ENCODE measurements at regions not wholly inside any gene's neighbourhood (a gene's known extent, or its start where the extent isn't known, plus 50 kb on each side); places are given as distances from the start of the nearest gene placed in this dataset.
A peak's percentile ranks its signal among the peaks of the same experiment; 100 is the strongest.

GRCh38 chr1:59089922-59090457 lies 206.9 kb upstream of the FGGY start:
- DNase-seq (ENCODE audit: low read depth): no peak
- H3K4me3 ChIP-seq (ENCODE audit: low read depth, low read length): no peak overlapping the region

- no peak overlapping the region for H3K4me3 ChIP-seq (ENCODE audit: low read depth, low read length)
- DNase-seq (ENCODE audit: low read depth): no peak
These were observed 204.8 kb upstream of the FGGY start for GRCh38 chr1:59092126-59092525.

GRCh38 chr1:59094001-59094400 lies 202.9 kb upstream of the FGGY start:
- no peak overlapping the region for H3K4me3 ChIP-seq (ENCODE audit: low read depth, low read length)
- DNase-seq (ENCODE audit: low read depth): no peak

GRCh38 chr1:59096501-59096900 lies 200.4 kb upstream of the FGGY start:
- H3K4me3 ChIP-seq (ENCODE audit: low read depth, low read length): no peak overlapping the region
- no peak for DNase-seq (ENCODE audit: low read depth)

- DNase-seq (ENCODE audit: low read depth): no peak
- no peak overlapping the region for H3K4me3 ChIP-seq (ENCODE audit: low read depth, low read length)
These were observed 198.2 kb upstream of the FGGY start for GRCh38 chr1:59098655-59099054.

- no peak overlapping the region for H3K4me3 ChIP-seq (ENCODE audit: low read depth, low read length)
- DNase-seq (ENCODE audit: low read depth): no peak
These were observed 196.1 kb upstream of the FGGY start for GRCh38 chr1:59100708-59101374.

GRCh38 chr1:59101518-59101917 lies 195.4 kb upstream of the FGGY start:
- no peak for DNase-seq (ENCODE audit: low read depth)
- H3K4me3 ChIP-seq (ENCODE audit: low read depth, low read length): no peak overlapping the region

- no peak for DNase-seq (ENCODE audit: low read depth)
- H3K4me3 ChIP-seq (ENCODE audit: low read depth, low read length): no peak overlapping the region
These were observed 193.4 kb upstream of the FGGY start for GRCh38 chr1:59103457-59103856.

GRCh38 chr1:59104191-59104760 lies 192.6 kb upstream of the FGGY start:
- DNase-seq (ENCODE audit: low read depth): no peak
- no peak overlapping the region for H3K4me3 ChIP-seq (ENCODE audit: low read depth, low read length)

- peak; percentile 43 for DNase-seq (ENCODE audit: low read depth)
- H3K4me3 ChIP-seq (ENCODE audit: low read depth, low read length): no peak overlapping the region
These were observed 191.1 kb upstream of the FGGY start for GRCh38 chr1:59105548-59106507.

GRCh38 chr1:59107516-59107915 lies 189.4 kb upstream of the FGGY start:
- DNase-seq (ENCODE audit: low read depth): no peak
- no peak overlapping the region for H3K4me3 ChIP-seq (ENCODE audit: low read depth, low read length)

GRCh38 chr1:59107916-59108315 lies 189.0 kb upstream of the FGGY start:
- DNase-seq (ENCODE audit: low read depth): no peak
- no peak overlapping the region for H3K4me3 ChIP-seq (ENCODE audit: low read depth, low read length)

- no peak for DNase-seq (ENCODE audit: low read depth)
- H3K4me3 ChIP-seq (ENCODE audit: low read depth, low read length): no peak overlapping the region
These were observed 188.2 kb upstream of the FGGY start for GRCh38 chr1:59108481-59109317.

GRCh38 chr1:59110271-59110670 lies 186.6 kb upstream of the FGGY start:
- H3K4me3 ChIP-seq (ENCODE audit: low read depth, low read length): no peak overlapping the region
- DNase-seq (ENCODE audit: low read depth): no peak

- no peak for DNase-seq (ENCODE audit: low read depth)
- no peak overlapping the region for H3K4me3 ChIP-seq (ENCODE audit: low read depth, low read length)
These were observed 182.9 kb upstream of the FGGY start for GRCh38 chr1:59113876-59114457.

GRCh38 chr1:59115865-59116264 lies 181.0 kb upstream of the FGGY start:
- H3K4me3 ChIP-seq (ENCODE audit: low read depth, low read length): no peak overlapping the region
- DNase-seq (ENCODE audit: low read depth): no peak

- no peak overlapping the region for H3K4me3 ChIP-seq (ENCODE audit: low read depth, low read length)
These were observed 179.9 kb upstream of the FGGY start for GRCh38 chr1:59116920-59117542.

GRCh38 chr1:59122527-59122926 lies 174.4 kb upstream of the FGGY start:
- H3K4me3 ChIP-seq (ENCODE audit: low read depth, low read length): no peak overlapping the region
- DNase-seq (ENCODE audit: low read depth): no peak

More at GRCh38 chr1:59116920-59117542, 179.9 kb upstream of the FGGY start:
- no peak for DNase-seq (ENCODE audit: low read depth)
